ENCODE measurements at regions not wholly inside any gene's neighbourhood (a gene's known extent, or its start where the extent isn't known, plus 50 kb on each side); places are given as distances from the start of the nearest gene placed in this dataset.

DNA sequence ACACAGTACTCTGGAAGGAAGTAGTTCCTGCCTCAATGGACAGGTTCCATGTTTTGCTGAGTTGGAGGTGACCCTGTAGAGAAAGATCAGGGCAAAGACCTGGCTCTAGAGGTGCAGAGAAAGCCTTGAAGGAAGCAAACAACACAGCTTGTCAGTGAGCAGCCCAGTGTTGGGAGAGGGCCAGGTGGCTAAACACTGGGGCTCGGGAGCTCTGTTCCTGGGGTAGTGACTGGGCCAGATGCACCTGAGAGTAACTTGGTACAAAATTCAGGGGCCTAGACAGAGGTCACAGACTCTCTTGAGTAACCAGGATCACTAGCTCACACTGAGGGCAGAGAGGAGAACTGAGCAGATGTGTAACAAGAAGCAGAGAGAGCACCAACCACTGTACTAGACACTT, 138.4 kb upstream of the NALF2 start:
- no peak overlapping the region for H3K27ac ChIP-seq (ENCODE audit: low read depth, low read length, poor library complexity, severe bottlenecking)
- H3K9ac ChIP-seq (ENCODE audit: low read length) = no peak overlapping the region
- no peaks in the 10 kb centered on the region for H3K9me3 ChIP-seq (ENCODE audit: low read length)
- no peak overlapping the region for H2AFZ ChIP-seq (ENCODE audit: low read length)
- no peak for TF ChIP-seq EZH2 (IDR thresholded peaks at IDR 0.05; ENCODE audit: borderline replicate concordance, low read length)
- TF ChIP-seq, protein P1, sequence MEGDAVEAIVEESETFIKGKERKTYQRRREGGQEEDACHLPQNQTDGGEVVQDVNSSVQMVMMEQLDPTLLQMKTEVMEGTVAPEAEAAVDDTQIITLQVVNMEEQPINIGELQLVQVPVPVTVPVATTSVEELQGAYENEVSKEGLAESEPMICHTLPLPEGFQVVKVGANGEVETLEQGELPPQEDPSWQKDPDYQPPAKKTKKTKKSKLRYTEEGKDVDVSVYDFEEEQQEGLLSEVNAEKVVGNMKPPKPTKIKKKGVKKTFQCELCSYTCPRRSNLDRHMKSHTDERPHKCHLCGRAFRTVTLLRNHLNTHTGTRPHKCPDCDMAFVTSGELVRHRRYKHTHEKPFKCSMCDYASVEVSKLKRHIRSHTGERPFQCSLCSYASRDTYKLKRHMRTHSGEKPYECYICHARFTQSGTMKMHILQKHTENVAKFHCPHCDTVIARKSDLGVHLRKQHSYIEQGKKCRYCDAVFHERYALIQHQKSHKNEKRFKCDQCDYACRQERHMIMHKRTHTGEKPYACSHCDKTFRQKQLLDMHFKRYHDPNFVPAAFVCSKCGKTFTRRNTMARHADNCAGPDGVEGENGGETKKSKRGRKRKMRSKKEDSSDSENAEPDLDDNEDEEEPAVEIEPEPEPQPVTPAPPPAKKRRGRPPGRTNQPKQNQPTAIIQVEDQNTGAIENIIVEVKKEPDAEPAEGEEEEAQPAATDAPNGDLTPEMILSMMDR (IDR thresholded peaks at IDR 0.05; ENCODE audit: low read length) = no peak
- H3K9me2 ChIP-seq (ENCODE audit: low read depth, low read length) = no peaks in the 10 kb centered on the region
- H3K4me3 ChIP-seq (ENCODE audit: low read depth, low read length, poor library complexity, severe bottlenecking) = no peak overlapping the region
- no peaks in the 10 kb centered on the region for H3K27me3 ChIP-seq (ENCODE audit: insufficient read depth, low read length)
- H3K36me3 ChIP-seq (ENCODE audit: insufficient read depth, low read length) = no peaks in the 10 kb centered on the region
- no peaks in the 10 kb centered on the region for H3K79me2 ChIP-seq (ENCODE audit: insufficient read depth, low read length)
- no peaks in the 10 kb centered on the region for H3F3A ChIP-seq (ENCODE audit: insufficient read depth, low read length)
- H4K20me1 ChIP-seq (ENCODE audit: insufficient read depth, low read length) = no peaks in the 10 kb centered on the region
- no peaks in the 10 kb centered on the region for H3K4me1 ChIP-seq (ENCODE audit: insufficient read depth, low read length, severe bottlenecking)
- no peak overlapping the region for H3K4me2 ChIP-seq (ENCODE audit: low read length)

DNA sequence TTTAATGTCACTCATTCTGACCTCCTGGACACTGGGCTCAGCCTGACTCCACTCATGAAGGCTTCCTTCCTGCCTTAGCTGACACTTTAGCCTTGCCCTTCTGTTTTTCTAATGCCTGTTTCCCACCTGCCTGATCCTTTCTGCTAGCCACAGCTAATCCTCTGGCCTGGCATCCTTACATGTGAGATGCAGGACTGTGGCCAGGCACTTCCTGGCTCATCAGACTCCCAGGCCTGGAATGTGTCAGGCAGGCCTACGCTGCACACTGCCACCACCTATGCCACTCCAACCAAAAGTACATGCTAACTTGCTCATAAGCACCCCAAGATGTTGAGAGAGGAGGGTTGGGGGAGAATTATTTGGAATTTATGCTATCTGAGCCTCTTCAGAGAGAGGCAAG, 138.8 kb upstream of the NALF2 start:
- TF ChIP-seq, protein P1 (IDR thresholded peaks at IDR 0.05; ENCODE audit: low read length) = no peak
- TF ChIP-seq EZH2 (IDR thresholded peaks at IDR 0.05; ENCODE audit: borderline replicate concordance, low read length) = no peak
- no peaks in the 10 kb centered on the region for H3K36me3 ChIP-seq (ENCODE audit: insufficient read depth, low read length)
- H3K9me3 ChIP-seq (ENCODE audit: low read length) = no peaks in the 10 kb centered on the region
- no peaks in the 10 kb centered on the region for H4K20me1 ChIP-seq (ENCODE audit: insufficient read depth, low read length)
- no peaks in the 10 kb centered on the region for H3K9me2 ChIP-seq (ENCODE audit: low read depth, low read length)
- H3K27ac ChIP-seq (ENCODE audit: low read depth, low read length, poor library complexity, severe bottlenecking) = no peak overlapping the region
- H3K79me2 ChIP-seq (ENCODE audit: insufficient read depth, low read length) = no peaks in the 10 kb centered on the region
- H3F3A ChIP-seq (ENCODE audit: insufficient read depth, low read length) = no peaks in the 10 kb centered on the region
- no peaks in the 10 kb centered on the region for H3K27me3 ChIP-seq (ENCODE audit: insufficient read depth, low read length)
- H3K4me1 ChIP-seq (ENCODE audit: insufficient read depth, low read length, severe bottlenecking) = no peaks in the 10 kb centered on the region
- no peak overlapping the region for H2AFZ ChIP-seq (ENCODE audit: low read length)
- H3K4me2 ChIP-seq (ENCODE audit: low read length) = no peak overlapping the region
- H3K4me3 ChIP-seq (ENCODE audit: low read depth, low read length, poor library complexity, severe bottlenecking) = no peak overlapping the region
- no peak overlapping the region for H3K9ac ChIP-seq (ENCODE audit: low read length)

DNA sequence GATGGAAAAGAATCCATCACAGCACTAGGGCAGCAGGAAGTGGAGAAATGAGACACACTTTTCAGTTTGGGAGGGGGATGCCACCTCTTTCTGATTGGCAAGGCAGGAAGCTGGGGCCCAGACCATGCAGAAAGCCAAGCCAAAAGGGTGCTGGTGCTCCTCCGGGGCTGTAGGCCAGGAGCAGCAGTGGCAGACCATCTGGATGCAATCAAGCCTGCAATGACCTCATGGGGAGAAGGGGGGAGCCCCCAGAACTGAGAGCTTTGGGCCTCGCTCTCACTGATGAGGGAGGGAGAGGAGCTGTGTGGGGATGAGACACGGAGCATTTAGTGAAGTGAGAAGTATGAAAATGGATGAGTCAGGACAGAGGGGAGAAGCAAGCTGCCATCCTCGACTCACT, 141.3 kb upstream of the NALF2 start:
- no peak overlapping the region for H3K27ac ChIP-seq (ENCODE audit: low read depth, low read length, poor library complexity, severe bottlenecking)
- no peaks in the 10 kb centered on the region for H3F3A ChIP-seq (ENCODE audit: insufficient read depth, low read length)
- H3K9me2 ChIP-seq (ENCODE audit: low read depth, low read length) = no peaks in the 10 kb centered on the region
- TF ChIP-seq, protein P1 (IDR thresholded peaks at IDR 0.05; ENCODE audit: low read length) = no peak
- no peak for TF ChIP-seq EZH2 (IDR thresholded peaks at IDR 0.05; ENCODE audit: borderline replicate concordance, low read length)
- no peaks in the 10 kb centered on the region for H3K27me3 ChIP-seq (ENCODE audit: insufficient read depth, low read length)
- no peak overlapping the region for H3K9ac ChIP-seq (ENCODE audit: low read length)
- no peak overlapping the region for H3K4me3 ChIP-seq (ENCODE audit: low read depth, low read length, poor library complexity, severe bottlenecking)
- H3K9me3 ChIP-seq (ENCODE audit: low read length) = no peaks in the 10 kb centered on the region
- no peak overlapping the region for H3K4me2 ChIP-seq (ENCODE audit: low read length)
- no peaks in the 10 kb centered on the region for H3K4me1 ChIP-seq (ENCODE audit: insufficient read depth, low read length, severe bottlenecking)
- no peaks in the 10 kb centered on the region for H4K20me1 ChIP-seq (ENCODE audit: insufficient read depth, low read length)
- H2AFZ ChIP-seq (ENCODE audit: low read length) = no peak overlapping the region
- H3K79me2 ChIP-seq (ENCODE audit: insufficient read depth, low read length) = no peaks in the 10 kb centered on the region
- H3K36me3 ChIP-seq (ENCODE audit: insufficient read depth, low read length) = no peaks in the 10 kb centered on the region
